ENCODE measurements at regions not wholly inside any gene's neighbourhood (a gene's known extent, or its start where the extent isn't known, plus 50 kb on each side); places are given as distances from the start of the nearest gene placed in this dataset.

- Histone ChIP-seq H3K4me2 (ENCODE audit: low read length) (no peak overlapping the region), H3K27me3 (ENCODE audit: control insufficient read depth, low read length) (peaks cover 3% of the 10 kb centered on the region; the same call in 1 of the 2 replicates), H3K9me2 (replicated peaks; ENCODE audit: control insufficient read depth, low read length) (no peaks in the 10 kb centered on the region), H3K9me3 (ENCODE audit: control insufficient read depth, insufficient read depth, low read length) (no peaks in the 10 kb centered on the region), H3K4me3 (ENCODE audit: low read length) (no peak overlapping the region), H3K79me2 (ENCODE audit: control insufficient read depth, low read length) (no peaks in the 10 kb centered on the region), H3K27ac (ENCODE audit: low read depth, low read length) (no peak overlapping the region), H3K4me1 (ENCODE audit: control insufficient read depth, low read length) (no peaks in the 10 kb centered on the region), H3F3A (ENCODE audit: control insufficient read depth, insufficient read depth) (no peaks in the 10 kb centered on the region), H4K20me1 (ENCODE audit: control insufficient read depth, insufficient read depth, low read depth, low read length) (no peaks in the 10 kb centered on the region), H3K36me3 (ENCODE audit: control insufficient read depth, low read length) (no peaks in the 10 kb centered on the region)
- TF ChIP-seq EZH2phosphoT487 (IDR thresholded peaks at IDR 0.05; ENCODE audit: borderline replicate concordance, low read length) = no peak
- TF ChIP-seq CTCF (IDR thresholded peaks at IDR 0.05; ENCODE audit: low read depth, low read length, poor library complexity, severe bottlenecking) = no peak
Observed at GRCh38 chr9:95586326-95586725, 69.6 kb upstream of the PTCH1 start.

DNA sequence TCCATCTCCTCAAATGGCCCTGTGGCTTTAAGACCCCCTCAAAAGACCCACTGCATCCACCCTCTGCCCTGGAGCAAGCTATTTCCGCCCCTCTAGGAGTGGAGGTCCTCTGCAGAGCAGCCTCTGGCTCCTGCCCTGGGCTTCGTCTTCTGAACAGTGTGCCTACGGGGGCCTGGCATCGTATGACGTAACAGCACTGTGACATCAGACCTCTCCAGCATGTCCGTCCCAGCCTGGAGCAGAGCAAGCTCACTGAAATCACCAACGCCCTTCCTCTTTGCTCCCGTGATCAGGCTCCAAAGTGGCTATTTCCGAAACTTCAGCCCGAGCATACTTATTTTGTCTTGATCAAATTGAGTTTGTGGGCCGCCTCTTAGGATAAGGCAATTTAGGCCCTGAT is 69.1 kb upstream of the PTCH1 start:
- Histone ChIP-seq H3K36me3 (ENCODE audit: control insufficient read depth, low read length) (no peaks in the 10 kb centered on the region), H3K9me2 (replicated peaks; ENCODE audit: control insufficient read depth, low read length) (no peaks in the 10 kb centered on the region), H3K79me2 (ENCODE audit: control insufficient read depth, low read length) (no peaks in the 10 kb centered on the region), H3K4me1 (ENCODE audit: control insufficient read depth, low read length) (no peaks in the 10 kb centered on the region), H3K4me2 (ENCODE audit: low read length) (no peak overlapping the region), H3K4me3 (ENCODE audit: low read length) (no peak overlapping the region), H3K9me3 (ENCODE audit: control insufficient read depth, insufficient read depth, low read length) (no peaks in the 10 kb centered on the region), H3F3A (ENCODE audit: control insufficient read depth, insufficient read depth) (no peaks in the 10 kb centered on the region), H4K20me1 (ENCODE audit: control insufficient read depth, insufficient read depth, low read depth, low read length) (no peaks in the 10 kb centered on the region), H3K27me3 (ENCODE audit: control insufficient read depth, low read length) (no peaks in the 10 kb centered on the region), H3K27ac (ENCODE audit: low read depth, low read length) (no peak overlapping the region)
- TF ChIP-seq EZH2phosphoT487 (IDR thresholded peaks at IDR 0.05; ENCODE audit: borderline replicate concordance, low read length) = no peak
- no peak for TF ChIP-seq CTCF (IDR thresholded peaks at IDR 0.05; ENCODE audit: low read depth, low read length, poor library complexity, severe bottlenecking)

GRCh38 chr9:95584176-95584575 is 67.4 kb upstream of the PTCH1 start:
- H4K20me1 ChIP-seq (ENCODE audit: control insufficient read depth, insufficient read depth, low read depth, low read length) = no peaks in the 10 kb centered on the region
- no peaks in the 10 kb centered on the region for H3K9me3 ChIP-seq (ENCODE audit: control insufficient read depth, insufficient read depth, low read length)
- H3K4me2 ChIP-seq (ENCODE audit: low read length) = no peak overlapping the region
- H3K4me1 ChIP-seq (ENCODE audit: control insufficient read depth, low read length) = no peaks in the 10 kb centered on the region
- no peaks in the 10 kb centered on the region for H3K27me3 ChIP-seq (ENCODE audit: control insufficient read depth, low read length)
- no peaks in the 10 kb centered on the region for H3K79me2 ChIP-seq (ENCODE audit: control insufficient read depth, low read length)
- H3K27ac ChIP-seq (ENCODE audit: low read depth, low read length) = no peak overlapping the region
- no peaks in the 10 kb centered on the region for H3F3A ChIP-seq (ENCODE audit: control insufficient read depth, insufficient read depth)
- no peak overlapping the region for H3K4me3 ChIP-seq (ENCODE audit: low read length)
- H3K9me2 ChIP-seq (replicated peaks; ENCODE audit: control insufficient read depth, low read length) = no peaks in the 10 kb centered on the region
- H3K36me3 ChIP-seq (ENCODE audit: control insufficient read depth, low read length) = no peaks in the 10 kb centered on the region
- TF ChIP-seq CTCF (IDR thresholded peaks at IDR 0.05; ENCODE audit: low read depth, low read length, poor library complexity, severe bottlenecking) (no peak), EZH2phosphoT487 (IDR thresholded peaks at IDR 0.05; ENCODE audit: borderline replicate concordance, low read length) (no peak)

DNA sequence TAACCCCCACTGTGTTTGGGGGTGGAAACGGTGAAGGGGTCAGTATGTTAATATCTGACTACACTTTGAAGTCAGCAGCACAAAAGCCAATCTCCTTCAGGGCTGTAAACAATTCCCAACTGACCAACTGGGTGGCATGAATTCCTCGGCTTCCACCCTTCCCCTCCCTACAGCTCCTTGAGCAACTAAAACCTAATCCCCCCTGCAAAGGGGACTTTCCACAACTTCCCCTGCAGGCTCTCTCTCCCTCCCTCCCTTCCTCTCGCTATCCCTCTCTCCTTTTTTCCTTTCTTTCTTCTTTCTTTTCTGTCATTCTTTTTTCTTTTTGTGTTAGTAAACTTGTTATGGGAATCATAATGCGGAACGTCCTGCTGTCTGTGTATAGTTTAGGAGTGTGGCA is 65.1 kb upstream of the PTCH1 start:
- Histone ChIP-seq H3F3A (ENCODE audit: control insufficient read depth, insufficient read depth) (no peaks in the 10 kb centered on the region), H4K20me1 (ENCODE audit: control insufficient read depth, insufficient read depth, low read depth, low read length) (no peaks in the 10 kb centered on the region), H3K9me2 (replicated peaks; ENCODE audit: control insufficient read depth, low read length) (no peaks in the 10 kb centered on the region), H3K79me2 (ENCODE audit: control insufficient read depth, low read length) (no peaks in the 10 kb centered on the region), H3K27ac (ENCODE audit: low read depth, low read length) (no peak overlapping the region), H3K27me3 (ENCODE audit: control insufficient read depth, low read length) (no peaks in the 10 kb centered on the region), H3K36me3 (ENCODE audit: control insufficient read depth, low read length) (no peaks in the 10 kb centered on the region), H3K9me3 (ENCODE audit: control insufficient read depth, insufficient read depth, low read length) (no peaks in the 10 kb centered on the region), H3K4me1 (ENCODE audit: control insufficient read depth, low read length) (no peaks in the 10 kb centered on the region), H3K4me2 (ENCODE audit: low read length) (no peak overlapping the region), H3K4me3 (ENCODE audit: low read length) (no peak overlapping the region)
- TF ChIP-seq CTCF (IDR thresholded peaks at IDR 0.05; ENCODE audit: low read depth, low read length, poor library complexity, severe bottlenecking) = no peak
- TF ChIP-seq EZH2phosphoT487 (IDR thresholded peaks at IDR 0.05; ENCODE audit: borderline replicate concordance, low read length) = no peak
